ENCODE measurements at regions not wholly inside any gene's neighbourhood (a gene's known extent, or its start where the extent isn't known, plus 50 kb on each side); places are given as distances from the start of the nearest gene placed in this dataset. TPM values are rescaled to one million over a fixed set of nuclear protein-coding genes. Genes with fewer than 3 reads are reported as not detected.

Small RNA genes lying in the stretch of these regions (microRNA-seq; reads per million reads assigned to microRNA genes)
- gene RN7SL383P (ENCODE audit: insufficient read depth, insufficient read length): not detected

Small RNA genes lying in the stretch of these regions (small RNA-seq; reads per million reads assigned to genes)
- 0 reads per million in 5 experiments for gene RN7SL383P

Measured in IMR-90 (cell line).